ENCODE measurements at regions not wholly inside any gene's neighbourhood (a gene's known extent, or its start where the extent isn't known, plus 50 kb on each side); places are given as distances from the start of the nearest gene placed in this dataset.

GRCh38 chr6:104003803-104004516 lies 855.8 kb downstream of the HACE1 start:
- no peak for TF ChIP-seq CTCF (IDR thresholded peaks at IDR 0.05)
- TF ChIP-seq POLR2AphosphoS5 (IDR thresholded peaks at IDR 0.05), result no peak
- no peak for TF ChIP-seq POLR2A (IDR thresholded peaks at IDR 0.05)
- no peak for TF ChIP-seq EP300 (IDR thresholded peaks at IDR 0.05)
- 87% methylated on average over 3 of the region's 3 CpGs for WGBS
- DNase-seq (ENCODE audit: low spot score in 2 of 2), result no peak

GRCh38 chr6:103995571-103995970 lies 864.1 kb downstream of the HACE1 start:
- Histone ChIP-seq H3K9me3 (no peaks in the 10 kb centered on the region), H3K27me3 (no peaks in the 10 kb centered on the region), H3K36me3 (no peaks in the 10 kb centered on the region), H3K4me3 (no peak overlapping the region), H3K27ac (no peak overlapping the region), H3K4me1 (no peaks in the 10 kb centered on the region)
- 86% methylated on average over 1 of the region's 1 CpG for WGBS
- no peak for TF ChIP-seq EP300 (IDR thresholded peaks at IDR 0.05)
- no peak for TF ChIP-seq POLR2AphosphoS5 (IDR thresholded peaks at IDR 0.05)
- no peak for TF ChIP-seq CTCF (IDR thresholded peaks at IDR 0.05)
- TF ChIP-seq POLR2A (IDR thresholded peaks at IDR 0.05), result no peak
- no peak for DNase-seq (ENCODE audit: low spot score in 2 of 2)

More at GRCh38 chr6:104003803-104004516, 855.8 kb downstream of the HACE1 start:
- Histone ChIP-seq H3K27me3 (no peaks in the 10 kb centered on the region), H3K27ac (no peak overlapping the region), H3K4me1 (no peaks in the 10 kb centered on the region), H3K4me3 (no peak overlapping the region), H3K9me3 (no peaks in the 10 kb centered on the region), H3K36me3 (no peaks in the 10 kb centered on the region)

GRCh38 chr6:103983860-103984259 lies 875.9 kb downstream of the HACE1 start:
- no peak for DNase-seq (ENCODE audit: low spot score in 2 of 2)
- no peaks in the 10 kb centered on the region for H3K27me3 ChIP-seq
- no peaks in the 10 kb centered on the region for H3K36me3 ChIP-seq
- no peaks in the 10 kb centered on the region for H3K9me3 ChIP-seq
- TF ChIP-seq POLR2A (IDR thresholded peaks at IDR 0.05) (no peak), EP300 (IDR thresholded peaks at IDR 0.05) (no peak), POLR2AphosphoS5 (IDR thresholded peaks at IDR 0.05) (no peak), CTCF (IDR thresholded peaks at IDR 0.05) (no peak)
- H3K4me1 ChIP-seq, result no peaks in the 10 kb centered on the region
- no peak overlapping the region for H3K4me3 ChIP-seq
- H3K27ac ChIP-seq, result no peak overlapping the region
- 95% methylated on average over 6 of the region's 6 CpGs for whole genome bisulfite sequencing

- Histone ChIP-seq H3K27ac (no peak overlapping the region), H3K27me3 (no peaks in the 10 kb centered on the region), H3K36me3 (no peaks in the 10 kb centered on the region), H3K9me3 (no peaks in the 10 kb centered on the region), H3K4me1 (no peaks in the 10 kb centered on the region), H3K4me3 (no peak overlapping the region)
- DNase-seq (ENCODE audit: low spot score in 2 of 2), result no peak
- TF ChIP-seq POLR2A (IDR thresholded peaks at IDR 0.05) (no peak), CTCF (IDR thresholded peaks at IDR 0.05) (no peak), POLR2AphosphoS5 (IDR thresholded peaks at IDR 0.05) (no peak), EP300 (IDR thresholded peaks at IDR 0.05) (no peak)
- WGBS, result 67% methylated on average over 5 of the region's 5 CpGs
These were observed 876.7 kb downstream of the HACE1 start for GRCh38 chr6:103983011-103983410.

- Histone ChIP-seq H3K4me1 (no peaks in the 10 kb centered on the region), H3K27ac (no peak overlapping the region), H3K9me3 (no peaks in the 10 kb centered on the region), H3K4me3 (no peak overlapping the region), H3K27me3 (no peaks in the 10 kb centered on the region), H3K36me3 (no peaks in the 10 kb centered on the region)
- WGBS, result 68% methylated on average over 4 of the region's 4 CpGs
- DNase-seq (ENCODE audit: low spot score in 2 of 2), result no peak
- TF ChIP-seq CTCF (IDR thresholded peaks at IDR 0.05) (no peak), POLR2A (IDR thresholded peaks at IDR 0.05) (no peak), EP300 (IDR thresholded peaks at IDR 0.05) (no peak), POLR2AphosphoS5 (IDR thresholded peaks at IDR 0.05) (no peak)
These were observed 877.1 kb downstream of the HACE1 start for GRCh38 chr6:103982574-103982973.
